Occipital lobe (tissue), 1 donor: ENCODE measurements at regions not wholly inside any gene's neighbourhood (a gene's known extent, or its start where the extent isn't known, plus 50 kb on each side); places are given as distances from the start of the nearest gene placed in this dataset.
A peak's percentile ranks its signal among the peaks of the same experiment; 100 is the strongest.

Experiments
- DNase-seq: peaks from one replicate; lab custom pipeline; 2025; lab: John Stamatoyannopoulos, UW

- DNase-seq = no peak
Measured at GRCh38 chr2:762646-763045, 85.4 kb upstream of the TMEM18 start.

GRCh38 chr2:761384-761783 is 84.2 kb upstream of the TMEM18 start:
- no peak for DNase-seq

- DNase-seq = no peak
Measured at GRCh38 chr2:760001-760400, 82.8 kb upstream of the TMEM18 start.

GRCh38 chr2:758073-758820 is 81.0 kb upstream of the TMEM18 start:
- DNase-seq = no peak

- no peak for DNase-seq
Measured at GRCh38 chr2:753123-753522, 75.9 kb upstream of the TMEM18 start.

GRCh38 chr2:751474-751873 is 74.3 kb upstream of the TMEM18 start:
- no peak for DNase-seq

GRCh38 chr2:750628-751027 is 73.4 kb upstream of the TMEM18 start:
- no peak for DNase-seq

- no peak for DNase-seq
Measured at GRCh38 chr2:747762-748351, 70.7 kb upstream of the TMEM18 start.

- DNase-seq = no peak
Measured at GRCh38 chr2:746697-747096, 69.5 kb upstream of the TMEM18 start.

GRCh38 chr2:744088-744487 is 66.9 kb upstream of the TMEM18 start:
- DNase-seq = no peak

- no peak for DNase-seq
Measured at GRCh38 chr2:742221-742620, 65.0 kb upstream of the TMEM18 start.

GRCh38 chr2:741195-741496 is 63.9 kb upstream of the TMEM18 start:
- DNase-seq = no peak

- DNase-seq = peak; percentile 76
Measured at GRCh38 chr2:740322-741194, 63.4 kb upstream of the TMEM18 start.

GRCh38 chr2:739864-740321 is 62.7 kb upstream of the TMEM18 start:
- peak; percentile 71 for DNase-seq

GRCh38 chr2:736939-737338 is 59.7 kb upstream of the TMEM18 start:
- DNase-seq = no peak

- no peak for DNase-seq
Measured at GRCh38 chr2:735670-736218, 58.5 kb upstream of the TMEM18 start.

GRCh38 chr2:734496-734895 is 57.3 kb upstream of the TMEM18 start:
- DNase-seq = no peak

- no peak for DNase-seq
Measured at GRCh38 chr2:733495-733894, 56.3 kb upstream of the TMEM18 start.

GRCh38 chr2:733001-733400 is 55.8 kb upstream of the TMEM18 start:
- no peak for DNase-seq

GRCh38 chr2:731711-732110 is 54.5 kb upstream of the TMEM18 start:
- DNase-seq = no peak

- no peak for DNase-seq
Measured at GRCh38 chr2:729376-729861, 52.2 kb upstream of the TMEM18 start.

GRCh38 chr2:728165-728564 is 51.0 kb upstream of the TMEM18 start:
- DNase-seq = no peak
